ENCODE measurements at regions not wholly inside any gene's neighbourhood (a gene's known extent, or its start where the extent isn't known, plus 50 kb on each side); places are given as distances from the start of the nearest gene placed in this dataset.
A peak's percentile ranks its signal among the peaks of the same experiment; 100 is the strongest.

DNA sequence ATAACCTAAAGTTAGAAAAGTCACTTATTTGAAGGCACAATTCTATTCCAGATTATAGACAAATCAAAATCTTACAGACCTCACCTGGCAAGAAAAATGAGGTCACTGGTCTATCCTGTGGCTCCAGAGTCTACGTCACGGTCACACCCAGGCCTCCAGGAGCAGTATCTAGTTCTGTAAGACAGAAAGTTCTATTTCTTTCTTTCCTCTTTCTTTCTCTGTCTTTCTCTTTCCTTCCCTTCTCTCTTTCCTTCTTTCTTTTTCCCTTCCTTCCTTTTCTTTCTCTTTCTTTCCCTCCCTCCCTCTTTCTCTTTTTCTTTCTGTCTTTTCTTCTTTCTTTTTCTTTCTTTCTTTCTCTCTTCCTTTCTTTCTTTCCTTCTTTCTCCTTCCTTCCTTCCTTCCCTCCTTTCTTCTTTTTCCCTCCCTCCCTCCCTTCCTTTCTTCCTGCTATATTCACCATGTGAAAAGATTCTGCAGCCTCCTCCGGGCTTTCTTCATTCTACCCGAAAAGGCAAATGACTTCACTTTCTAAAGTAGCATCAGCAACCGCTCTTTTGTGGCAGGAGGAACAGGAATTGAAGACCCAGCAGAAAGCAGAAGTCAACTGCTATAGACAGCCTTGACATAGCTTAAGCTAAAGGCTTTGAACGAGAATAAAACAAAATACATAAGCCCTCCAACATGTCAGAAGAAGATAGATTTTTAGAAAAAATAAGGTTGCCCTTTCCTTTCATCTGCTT lies 83.9 kb upstream of the SIRPG start:
- no peaks in the 10 kb centered on the region for H4K20me1 ChIP-seq (ENCODE audit: insufficient read depth, low read length)
- no TSS peak for BruUV-seq (replicated peaks)
- DNase-seq (ENCODE audit: low spot score) (no peak), ATAC-seq (no peak), FAIRE-seq (no peak)
- H3K27ac ChIP-seq (ENCODE audit: extremely low read length, insufficient read depth, low read length): no peak overlapping the region
- in situ Hi-C loops (cut with HindIII; ENCODE audit: extremely low pct_ligation_motif_present, low pct_unique_long_range_greater_than_20kb): no loop called here
- ChIA-PET POLR2A (no interaction called here), CTCF (ENCODE audit: low intra/inter-chr PET ratio, low total read pairs) (no interaction called here)
- H3K27me3 ChIP-seq (ENCODE audit: control insufficient read depth in 1 of 2, insufficient read depth in 2 of 2, low read length in 2 of 2): peaks cover 0 to 1% of the 10 kb centered on the region in 2 experiments; a peak in 2 of 5 replicates
- WGBS (ENCODE audit: low lambda C conversion rate): 28% methylated on average over 6 of the region's 6 CpGs
- no peaks in the 10 kb centered on the region for H3K4me1 ChIP-seq (ENCODE audit: insufficient read depth, low read length)
- H3K79me2 ChIP-seq (ENCODE audit: insufficient read depth, low read length): no peaks in the 10 kb centered on the region
- H3K4me2 ChIP-seq (ENCODE audit: low read depth, low read length): no peak overlapping the region
- H3K36me3 ChIP-seq (replicated peaks in 1 of 2; ENCODE audit: control insufficient read depth in 1 of 2, insufficient read depth in 2 of 2, low read length in 2 of 2): no peaks in the 10 kb centered on the region
- H3K9ac ChIP-seq (ENCODE audit: insufficient read depth, low read depth, low read length): no peak overlapping the region
- TF ChIP-seq CREB1 (IDR thresholded peaks at IDR 0.05) (peak; percentile 76), CREB1 (CRISPR knock-in tag; IDR thresholded peaks at IDR 0.05) (no peak), MTF2 (CRISPR knock-in tag; IDR thresholded peaks at IDR 0.05; ENCODE audit: borderline replicate concordance) (no peak), U2AF2 (IDR thresholded peaks at IDR 0.05; ENCODE audit: low read depth, low read length) (peak; percentile 63; the same call in 1 of the 2 replicates), SRSF9 (IDR thresholded peaks at IDR 0.05; ENCODE audit: borderline replicate concordance, insufficient read depth, low read depth, low read length, poor library complexity, severe bottlenecking) (peak; percentile 85), TSC22D2 (CRISPR knock-in tag; IDR thresholded peaks at IDR 0.05; ENCODE audit: borderline replicate concordance) (no peak), ZNF430 (CRISPR knock-in tag; IDR thresholded peaks at IDR 0.05) (no peak), ATF7-NPFF (CRISPR knock-in tag; IDR thresholded peaks at IDR 0.05; ENCODE audit: low read depth) (no peak), HHEX (CRISPR knock-in tag; IDR thresholded peaks at IDR 0.05) (no peak), ZNF232 (CRISPR knock-in tag; IDR thresholded peaks at IDR 0.05; ENCODE audit: borderline replicate concordance) (no peak)
- TF ChIP-seq, protein P1, sequence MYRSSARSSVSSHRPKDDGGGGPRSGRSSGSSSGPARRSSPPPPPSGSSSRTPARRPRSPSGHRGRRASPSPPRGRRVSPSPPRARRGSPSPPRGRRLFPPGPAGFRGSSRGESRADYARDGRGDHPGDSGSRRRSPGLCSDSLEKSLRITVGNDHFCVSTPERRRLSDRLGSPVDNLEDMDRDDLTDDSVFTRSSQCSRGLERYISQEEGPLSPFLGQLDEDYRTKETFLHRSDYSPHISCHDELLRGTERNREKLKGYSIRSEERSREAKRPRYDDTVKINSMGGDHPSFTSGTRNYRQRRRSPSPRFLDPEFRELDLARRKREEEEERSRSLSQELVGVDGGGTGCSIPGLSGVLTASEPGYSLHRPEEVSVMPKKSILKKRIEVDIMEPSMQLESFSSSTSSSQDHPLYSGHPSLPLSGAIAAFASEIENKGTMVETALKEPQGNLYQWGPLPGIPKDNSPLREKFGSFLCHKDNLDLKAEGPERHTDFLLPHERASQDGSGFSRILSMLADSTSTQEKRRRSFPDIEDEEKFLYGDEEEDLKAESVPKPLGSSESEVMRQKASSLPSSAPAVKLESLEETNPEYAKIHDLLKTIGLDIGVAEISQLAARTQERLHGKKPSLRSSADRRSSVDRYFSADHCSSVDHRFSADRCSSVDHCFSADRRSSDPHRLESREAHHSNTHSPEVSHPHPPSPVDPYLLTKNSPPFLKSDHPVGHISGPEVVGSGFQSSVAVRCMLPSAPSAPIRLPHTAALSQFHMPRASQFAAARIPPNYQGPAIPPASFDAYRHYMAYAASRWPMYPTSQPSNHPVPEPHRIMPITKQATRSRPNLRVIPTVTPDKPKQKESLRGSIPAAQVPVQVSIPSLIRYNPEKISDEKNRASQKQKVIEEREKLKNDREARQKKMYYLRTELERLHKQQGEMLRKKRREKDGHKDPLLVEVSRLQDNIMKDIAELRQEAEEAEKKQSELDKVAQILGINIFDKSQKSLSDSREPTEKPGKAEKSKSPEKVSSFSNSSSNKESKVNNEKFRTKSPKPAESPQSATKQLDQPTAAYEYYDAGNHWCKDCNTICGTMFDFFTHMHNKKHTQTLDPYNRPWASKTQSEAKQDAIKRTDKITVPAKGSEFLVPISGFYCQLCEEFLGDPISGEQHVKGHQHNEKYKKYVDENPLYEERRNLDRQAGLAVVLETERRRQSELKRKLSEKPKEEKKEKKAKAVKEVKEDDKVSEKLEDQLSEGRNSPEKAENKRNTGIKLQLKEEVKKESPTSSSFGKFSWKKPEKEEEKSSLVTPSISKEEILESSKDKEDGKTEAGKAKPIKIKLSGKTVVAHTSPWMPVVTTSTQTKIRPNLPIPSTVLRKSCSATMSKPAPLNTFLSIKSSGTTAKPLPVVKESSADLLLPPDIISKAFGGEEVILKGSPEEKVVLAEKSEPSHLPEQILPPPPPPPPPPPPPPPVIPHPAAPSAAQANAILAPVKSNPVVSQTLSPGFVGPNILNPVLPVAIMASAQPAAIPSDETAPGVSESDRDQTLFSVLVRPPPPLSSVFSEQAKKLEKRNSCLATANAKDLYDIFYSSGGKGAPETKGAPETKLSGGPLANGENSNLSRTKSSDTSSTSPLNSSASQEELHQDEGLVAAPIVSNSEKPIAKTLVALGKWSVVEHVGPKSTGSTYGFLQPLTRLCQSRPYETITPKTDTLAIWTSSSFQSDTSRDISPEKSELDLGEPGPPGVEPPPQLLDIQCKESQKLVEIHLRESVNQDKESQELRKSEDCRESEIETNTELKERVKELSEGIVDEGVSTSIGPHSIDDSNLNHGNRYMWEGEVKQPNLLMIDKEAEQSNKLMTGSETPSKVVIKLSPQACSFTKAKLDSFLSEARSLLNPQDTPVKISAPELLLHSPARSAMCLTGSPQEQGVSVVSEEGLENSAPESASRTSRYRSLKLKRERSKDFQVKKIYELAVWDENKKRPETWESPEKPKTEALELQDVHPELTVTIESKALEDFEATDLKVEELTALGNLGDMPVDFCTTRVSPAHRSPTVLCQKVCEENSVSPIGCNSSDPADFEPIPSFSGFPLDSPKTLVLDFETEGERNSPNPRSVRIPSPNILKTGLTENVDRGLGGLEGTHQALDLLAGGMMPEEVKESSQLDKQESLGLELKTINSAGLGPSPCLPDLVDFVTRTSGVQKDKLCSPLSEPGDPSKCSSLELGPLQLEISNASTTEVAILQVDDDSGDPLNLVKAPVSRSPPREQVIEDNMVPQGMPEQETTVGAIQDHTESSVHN (CRISPR knock-in tag; IDR thresholded peaks at IDR 0.05): no peak
- no peaks in the 10 kb centered on the region for H3K9me3 ChIP-seq (ENCODE audit: low read length)
- intact Hi-C loops (cut with micrococcal nuclease; ENCODE audit: unreplicated experiment): no loop called here
- H3K4me3 ChIP-seq (replicated peaks in 1 of 3; ENCODE audit: insufficient read depth in 1 of 3, low read depth in 2 of 3, low read length in 3 of 3): no peak overlapping the region
- no peak overlapping the region for H2AFZ ChIP-seq (ENCODE audit: low read length)

All from HepG2 (cell line).